Skeletal muscle tissue (tissue), 3 donors: ENCODE measurements at regions not wholly inside any gene's neighbourhood (a gene's known extent, or its start where the extent isn't known, plus 50 kb on each side); places are given as distances from the start of the nearest gene placed in this dataset.

Experiments used
- H3K27ac ChIP-seq: one replicate; pipeline ENCODE4 v1.7.0; 2013; ENCODE audit warnings: mild to moderate bottlenecking, low read depth, low read length, inconsistent platforms
- H3K27me3 ChIP-seq, 3 donors: one replicate each; pipeline ENCODE4 v1.7.0; 2013; ENCODE audit warnings: low read length in 3 of 3; ENCODE audit not compliant: control insufficient read depth in 3 of 3, insufficient read depth in 3 of 3
- H3K36me3 ChIP-seq, 3 donors: one replicate each; pipeline ENCODE4 v1.7.0; 2013; ENCODE audit warnings: low read length in 3 of 3; ENCODE audit not compliant: control insufficient read depth in 3 of 3, insufficient read depth in 3 of 3
- H3K4me1 ChIP-seq, 3 donors: one replicate each; pipeline ENCODE4 v1.7.0; 2013; ENCODE audit warnings: low read length in 3 of 3, mild to moderate bottlenecking in 3 of 3; ENCODE audit not compliant: control insufficient read depth in 3 of 3, insufficient read depth in 3 of 3
- H3K4me3 ChIP-seq, 3 donors: one replicate each; pipeline ENCODE4 v1.7.0; 2013; ENCODE audit warnings: low read length in 3 of 3
- H3K9ac ChIP-seq, 3 donors: one replicate each; pipeline ENCODE4 v1.7.0; 2013; ENCODE audit warnings: low read length in 3 of 3, mild to moderate bottlenecking in 3 of 3, moderate library complexity in 2 of 3, low read depth in 1 of 3
- H3K9me3 ChIP-seq, 3 donors: one replicate each; pipeline ENCODE4 v1.7.0; 2013; ENCODE audit warnings: low read length in 3 of 3; ENCODE audit not compliant: control insufficient read depth in 3 of 3
- donor health status: Osteomylitis.

- Histone ChIP-seq H3K4me3 (no peak overlapping the region), H3K36me3 (no peaks in the 10 kb centered on the region), H3K9me3 (no peaks in the 10 kb centered on the region), H3K27ac (no peak overlapping the region), H3K9ac (no peak overlapping the region), H3K4me1 (no peaks in the 10 kb centered on the region), H3K27me3 (no peaks in the 10 kb centered on the region)
These were observed 208.2 kb downstream of the SNX13 start for GRCh38 chr7:17732083-17732482.
